Ecto neural progenitor cell (in vitro differentiated cells): ENCODE measurements at regions not wholly inside any gene's neighbourhood (a gene's known extent, or its start where the extent isn't known, plus 50 kb on each side); places are given as distances from the start of the nearest gene placed in this dataset.
"Not testable (repeated sequence)": the region's sequence is repeated elsewhere in the genome, so short reads cannot be mapped to it uniquely, and the experiment has no call there.

Source experiments
- DNase-seq: peaks from one replicate; pipeline ENCODE4 v3.0.0-alpha.2; 2018; ENCODE audit warnings: low spot score

GRCh38 chr9:7542693-7543092, 256.9 kb downstream of the DMAC1 start:
- DNase-seq, result no peak

GRCh38 chr9:7542126-7542525, 257.5 kb downstream of the DMAC1 start:
- DNase-seq, result no peak

GRCh38 chr9:7536310-7536939, 263.2 kb downstream of the DMAC1 start:
- DNase-seq, result peak; percentile 62

- DNase-seq, result no peak
Measured at GRCh38 chr9:7534211-7534935, 265.2 kb downstream of the DMAC1 start.

GRCh38 chr9:7533376-7534090, 266.0 kb downstream of the DMAC1 start:
- DNase-seq, result no peak

GRCh38 chr9:7523426-7524043, 276.0 kb downstream of the DMAC1 start:
- no peak for DNase-seq

GRCh38 chr9:7520396-7520795, 279.2 kb downstream of the DMAC1 start:
- DNase-seq, result no peak

- no peak for DNase-seq
Measured at GRCh38 chr9:7516376-7516775, 283.2 kb downstream of the DMAC1 start.

- DNase-seq, result no peak
Measured at GRCh38 chr9:7510199-7510598, 289.4 kb downstream of the DMAC1 start.

GRCh38 chr9:7509576-7510145, 289.9 kb downstream of the DMAC1 start:
- DNase-seq, result no peak

- DNase-seq, result no peak
Measured at GRCh38 chr9:7508516-7508915, 291.1 kb downstream of the DMAC1 start.

GRCh38 chr9:7507566-7508270, 291.9 kb downstream of the DMAC1 start:
- no peak for DNase-seq

- no peak for DNase-seq
Measured at GRCh38 chr9:7507026-7507425, 292.6 kb downstream of the DMAC1 start.

- no peak for DNase-seq
Measured at GRCh38 chr9:7500521-7500920, 299.1 kb downstream of the DMAC1 start.

- no peak for DNase-seq
Measured at GRCh38 chr9:7491641-7492040, 307.9 kb downstream of the DMAC1 start.

- DNase-seq, result no peak
Measured at GRCh38 chr9:7490317-7491108, 309.1 kb downstream of the DMAC1 start.

- no peak for DNase-seq
Measured at GRCh38 chr9:7489036-7489435, 310.5 kb downstream of the DMAC1 start.

- DNase-seq, result not testable (repeated sequence)
Measured at GRCh38 chr9:7484014-7484413, 315.6 kb downstream of the DMAC1 start.

GRCh38 chr9:7481570-7481969, 318.0 kb downstream of the DMAC1 start:
- DNase-seq, result no peak

GRCh38 chr9:7479300-7479699, 320.3 kb downstream of the DMAC1 start:
- no peak for DNase-seq

- no peak for DNase-seq
Measured at GRCh38 chr9:7478646-7479045, 320.9 kb downstream of the DMAC1 start.
